ENCODE measurements at regions not wholly inside any gene's neighbourhood (a gene's known extent, or its start where the extent isn't known, plus 50 kb on each side); places are given as distances from the start of the nearest gene placed in this dataset.
A peak's percentile ranks its signal among the peaks of the same experiment; 100 is the strongest.

GRCh38 chr3:194973366-194974000 lies 287.8 kb downstream of the FAM43A start:
- DNase-seq: peak; percentile 8

- DNase-seq: peak; percentile 5
Measured at GRCh38 chr3:194974468-194975135, 288.9 kb downstream of the FAM43A start.

DNA sequence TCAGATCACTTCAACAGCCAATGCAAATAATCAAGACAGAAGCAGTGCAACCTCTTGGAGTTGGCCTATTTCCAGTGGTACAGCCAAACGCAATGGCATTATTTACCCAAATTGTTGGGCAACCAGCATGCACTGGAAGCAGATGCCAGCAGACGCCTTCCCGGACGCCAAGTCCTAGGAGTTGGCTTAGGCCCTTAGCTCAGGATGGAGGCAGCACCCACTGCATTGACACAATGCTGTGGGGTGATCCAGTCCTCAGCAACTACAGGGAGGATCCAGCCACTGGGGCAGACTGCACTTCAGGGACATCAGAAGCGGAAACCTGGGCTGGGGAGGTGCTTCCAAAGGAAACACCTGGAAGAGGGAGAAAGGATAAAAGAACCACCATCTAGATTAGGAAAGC lies 290.4 kb downstream of the FAM43A start:
- DNase-seq: peak; percentile 1

DNA sequence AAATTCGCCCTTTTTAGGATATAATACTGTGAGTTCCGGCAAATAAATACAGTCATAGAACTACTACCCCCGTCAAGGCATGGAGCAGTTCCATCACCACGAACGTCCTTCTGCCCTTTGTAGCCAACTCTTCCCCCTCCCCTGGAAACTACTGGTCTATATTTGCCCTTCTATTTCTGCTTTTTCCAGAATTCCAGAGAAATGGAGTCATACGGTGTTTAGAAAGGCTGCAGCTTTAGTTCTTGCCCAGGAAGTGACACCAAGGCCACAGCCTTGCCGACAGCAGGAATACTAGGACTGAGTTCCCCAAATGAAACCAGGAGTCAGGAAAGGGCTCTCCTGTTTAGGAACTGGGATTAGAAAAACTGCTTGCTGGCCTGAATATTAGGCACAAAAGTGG lies 291.2 kb downstream of the FAM43A start:
- no peak for DNase-seq

- DNase-seq: peak; percentile 5
Measured at GRCh38 chr3:194977356-194977755, 291.7 kb downstream of the FAM43A start.

GRCh38 chr3:194979173-194979572 lies 291.8 kb downstream of the XXYLT1 start:
- no peak for DNase-seq

DNA sequence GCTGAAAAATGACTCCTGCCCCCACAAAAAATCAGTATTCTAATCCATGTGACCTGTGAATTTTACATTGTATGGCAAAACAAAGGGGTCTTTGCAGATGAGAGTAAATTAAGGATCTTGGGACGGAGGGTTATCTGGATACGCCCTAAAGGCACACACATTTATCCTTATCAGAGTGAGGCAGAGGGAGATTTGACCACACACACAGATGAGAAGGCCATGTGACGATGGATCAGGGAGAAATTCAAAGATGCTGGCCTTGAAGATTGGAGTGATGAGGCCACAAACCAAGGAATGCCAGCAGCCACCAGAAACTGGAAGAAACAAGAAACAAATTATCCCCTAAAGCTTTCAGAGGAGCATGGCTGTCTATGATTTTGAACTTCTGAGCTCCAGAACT lies 288.5 kb downstream of the XXYLT1 start:
- DNase-seq: no peak

DNA sequence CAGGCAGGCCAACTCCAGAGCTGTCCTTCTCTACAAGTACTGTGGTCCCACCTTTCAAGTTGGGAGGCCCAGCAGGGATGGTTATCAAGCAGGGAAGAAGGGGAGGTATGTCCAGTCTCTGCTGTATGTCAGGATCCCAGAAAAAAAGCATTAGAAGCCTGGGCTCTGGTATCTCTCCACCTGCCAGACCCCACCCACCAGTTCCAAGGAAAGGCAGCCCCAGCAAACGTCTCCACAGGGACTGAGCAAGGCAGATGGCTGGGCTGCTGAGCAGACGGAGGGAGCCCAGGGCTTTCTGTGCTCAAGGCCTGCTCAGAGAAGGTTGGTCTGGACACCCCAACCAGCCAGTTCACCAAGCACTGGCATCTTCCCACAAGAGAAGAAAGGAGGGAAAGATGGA lies 287.8 kb downstream of the XXYLT1 start:
- peak; percentile 2 for DNase-seq

GRCh38 chr3:194983620-194984019 lies 287.3 kb downstream of the XXYLT1 start:
- peak; percentile 6 for DNase-seq

- DNase-seq: peak; percentile 9
Measured at GRCh38 chr3:194984066-194984465, 286.9 kb downstream of the XXYLT1 start.

DNA sequence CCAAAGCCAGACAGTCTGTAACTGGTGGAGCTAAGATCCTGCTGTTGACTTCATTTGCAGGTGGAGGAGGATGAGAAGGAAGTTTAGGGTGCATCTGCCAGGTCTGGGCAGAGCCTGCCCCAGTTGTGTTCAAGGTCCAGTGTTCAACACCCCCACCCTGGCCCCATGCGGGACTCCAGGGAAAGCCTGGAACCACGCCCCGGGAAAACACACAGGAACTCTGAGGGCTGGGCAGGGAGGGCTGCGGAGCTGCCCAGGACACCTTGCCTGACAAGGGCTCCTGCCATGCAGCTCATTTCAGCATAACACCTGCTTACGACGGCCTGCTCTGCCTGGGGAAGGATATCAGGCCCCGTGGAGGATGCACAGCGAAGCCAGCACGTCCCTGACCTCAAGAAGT lies 286.3 kb downstream of the XXYLT1 start:
- no peak for DNase-seq

- peak; percentile 18 for DNase-seq
Measured at GRCh38 chr3:194985031-194985578, 285.9 kb downstream of the XXYLT1 start.

DNA sequence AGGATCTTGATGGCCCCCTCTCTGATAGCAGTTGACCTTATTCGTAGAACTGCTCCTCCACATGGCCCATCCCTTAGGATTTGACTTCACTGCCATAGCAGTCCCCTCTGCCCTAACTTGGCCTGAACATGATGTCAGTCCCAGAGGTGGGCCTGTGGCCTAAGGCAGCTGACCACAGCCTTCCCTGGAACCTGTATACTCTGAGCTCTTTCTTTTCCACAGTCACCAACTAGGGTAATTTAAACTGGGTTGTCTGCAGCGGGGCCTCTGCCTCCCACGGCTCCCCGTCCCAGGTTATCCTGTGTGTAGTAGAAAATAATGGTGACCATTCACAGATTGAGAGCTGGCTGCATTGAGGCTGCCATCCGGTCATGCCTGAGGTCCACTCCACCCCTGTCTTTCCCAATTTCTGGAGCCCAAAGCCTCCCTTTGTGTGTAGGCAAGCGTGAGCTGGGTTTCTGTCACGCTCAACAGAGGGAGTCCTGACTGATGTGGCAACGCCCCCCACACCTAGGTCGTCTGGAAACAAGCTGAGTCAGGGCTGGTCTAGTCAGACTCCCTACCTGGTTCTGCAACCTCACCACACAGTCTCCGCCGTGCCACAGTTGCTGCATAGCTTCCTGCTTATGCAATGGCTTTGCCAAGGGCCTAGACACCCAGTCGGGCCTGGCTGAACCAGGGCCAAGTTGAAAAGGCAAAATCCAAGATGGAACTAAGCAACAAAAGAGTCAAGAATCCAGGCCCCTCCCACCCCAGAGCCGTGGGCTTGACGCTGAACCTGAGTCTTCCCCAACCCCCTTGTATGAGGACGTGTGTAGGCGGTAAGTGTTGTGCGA lies 284.5 kb downstream of the XXYLT1 start:
- DNase-seq: peak; percentile 26

- DNase-seq: peak; percentile 14
Measured at GRCh38 chr3:194987571-194988494, 283.1 kb downstream of the XXYLT1 start.

GRCh38 chr3:194988495-194989165 lies 282.3 kb downstream of the XXYLT1 start:
- DNase-seq: no peak

GRCh38 chr3:194989241-194989640 lies 281.7 kb downstream of the XXYLT1 start:
- DNase-seq: peak; percentile 7

DNA sequence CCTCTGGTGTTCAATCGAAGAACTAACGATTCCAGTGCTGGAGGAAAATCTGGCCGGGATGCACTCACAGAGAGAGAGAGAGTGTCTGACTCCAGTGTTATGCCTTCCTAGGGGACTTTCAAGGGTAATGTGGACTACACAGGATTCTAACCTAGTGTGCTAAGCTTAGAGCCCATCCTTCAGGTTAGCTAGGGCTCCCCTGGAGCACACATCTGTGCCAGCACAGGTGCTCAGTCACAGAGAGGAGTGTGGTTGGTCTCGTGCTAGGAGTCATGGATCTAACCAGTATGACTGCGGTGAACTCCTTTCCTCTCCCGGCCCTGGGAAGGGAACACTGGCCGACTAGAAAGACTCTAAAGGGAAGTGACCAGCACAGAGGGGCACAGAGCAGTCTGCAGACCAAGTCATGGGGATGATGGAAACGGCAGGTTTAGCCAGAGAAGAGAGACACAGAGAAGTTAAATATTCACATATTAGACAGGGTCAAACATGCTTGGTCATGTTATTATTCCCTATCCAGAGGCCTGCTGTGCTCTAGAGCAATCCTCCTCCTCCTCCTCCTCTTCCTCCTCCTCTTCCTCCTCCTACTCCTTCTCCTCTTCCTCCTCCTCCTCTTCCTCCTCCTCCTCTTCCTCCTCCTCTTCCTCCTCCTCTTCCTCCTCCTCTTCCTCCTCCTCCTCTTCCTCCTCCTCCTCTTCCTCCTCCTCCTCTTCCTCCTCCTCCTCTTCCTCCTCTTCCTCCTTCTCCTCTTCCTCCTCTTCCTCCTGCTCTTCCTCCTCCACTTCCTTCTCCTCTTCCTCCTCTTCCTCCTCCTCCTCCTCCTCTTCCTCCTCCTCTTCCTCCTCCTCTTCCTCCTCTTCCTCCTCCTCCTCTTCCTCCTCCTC lies 280.3 kb downstream of the XXYLT1 start:
- DNase-seq: peak; percentile 8

DNA sequence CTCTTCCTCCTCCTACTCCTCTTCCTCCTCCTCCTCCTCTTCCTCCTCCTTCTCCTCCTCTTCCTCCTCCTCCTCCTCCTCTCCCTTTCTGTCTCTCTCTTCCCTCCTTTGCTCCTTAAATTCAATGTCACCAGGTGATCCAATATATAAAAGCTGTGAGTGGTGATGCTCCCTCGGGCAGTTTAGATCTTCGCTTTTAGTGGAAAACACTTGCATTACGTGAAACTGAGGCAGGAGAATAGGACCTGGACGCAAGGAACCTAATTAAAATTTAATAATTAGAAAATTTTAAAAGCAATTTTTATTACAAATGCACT lies 279.7 kb downstream of the XXYLT1 start:
- DNase-seq: no peak

GRCh38 chr3:194993896-194994295 lies 277.1 kb downstream of the XXYLT1 start:
- DNase-seq: peak; percentile 19

GRCh38 chr3:194994551-194994981 lies 276.4 kb downstream of the XXYLT1 start:
- DNase-seq: no peak

GRCh38 chr3:194995334-194995733 lies 275.6 kb downstream of the XXYLT1 start:
- no peak for DNase-seq

All from stimulated activated CD8-positive, alpha-beta memory T cell treated with anti-CD3 and anti-CD28 coated beads, Interleukin-4, amount 100 ng/mL, for 48 hours (primary cell).